ENCODE measurements at regions not wholly inside any gene's neighbourhood (a gene's known extent, or its start where the extent isn't known, plus 50 kb on each side); places are given as distances from the start of the nearest gene placed in this dataset.

- TF ChIP-seq EZH2 (IDR thresholded peaks at IDR 0.05; ENCODE audit: insufficient read depth, poor library complexity, severe bottlenecking), result no peak
- TF ChIP-seq EZH2phosphoT487 (IDR thresholded peaks at IDR 0.05; ENCODE audit: insufficient read depth, low read depth), result no peak
Observed at GRCh38 chr1:98288494-98288893, 367.7 kb upstream of the DPYD start.
